GM12878 (cell line): ENCODE measurements at regions not wholly inside any gene's neighbourhood (a gene's known extent, or its start where the extent isn't known, plus 50 kb on each side); places are given as distances from the start of the nearest gene placed in this dataset.

Source experiments
- ATAC-seq: fragments of 200-7000 bp; cut with Tn5 transposase; 3 replicates; pipeline ENCODE4 v1.9.1; 2020; ENCODE audit warnings: mild to moderate bottlenecking, moderate library complexity
- BruUV-seq: library from RNA; stranded (reverse); fragments of 400-500 nt; replicated peaks from 2 replicates; lab custom pipeline; 2021; lab: Mats Ljungman, UMichigan
- CTCF ChIA-PET: fragments of 300-600 bp; sonication (Branson Sonifier 250); formaldehyde crosslinking; extraction: SDS; loops from one replicate; lab custom pipeline; 2021; ENCODE audit warnings: inconsistent platforms; lab: Yijun Ruan, JAX
- POLR2A ChIA-PET: fragments of 350-600 bp; formaldehyde crosslinking; extraction: SDS; loops from one replicate; lab custom pipeline; 2021; ENCODE audit warnings: inconsistent platforms; lab: Charles Lee
- RAD21 ChIA-PET: fragments of 300-600 bp; sonication (Branson Sonifier 250); formaldehyde crosslinking; loops from one replicate; lab custom pipeline; 2023; ENCODE audit warnings: antibody characterized with exemption; ENCODE audit not compliant: unreplicated experiment; lab: Charles Lee
- SMC1A ChIA-PET: fragments of 300-600 bp; sonication (Branson Sonifier 250); formaldehyde crosslinking; loops from one replicate; lab custom pipeline; 2023; ENCODE audit not compliant: unreplicated experiment, uncharacterized antibody; lab: Charles Lee
- DNase-seq: peaks from one replicate; pipeline ENCODE4 v3.0.0-alpha.2; 2011; ENCODE audit warnings: low read depth, low spot score
- FAIRE-seq: peaks from 3 replicates; lab custom pipeline; 2011; peaks lifted over from hg19 to GRCh38; lab: Jason Lieb, UNC
- H2AFZ ChIP-seq: 2 replicates; pipeline ENCODE4 v1.6.0; 2011; ENCODE audit warnings: low read depth, low read length, control low read depth; ENCODE audit not compliant: control insufficient read depth
- H3K27ac ChIP-seq: 2 replicates; pipeline ENCODE4 v1.5.1; 2011; ENCODE audit warnings: control low read depth; ENCODE audit not compliant: control insufficient read depth, insufficient read depth
- H3K27me3 ChIP-seq, 2 experiments: replicated peaks in 1 of 2; 2 replicates each; pipeline versions ENCODE4 v1.6.0 to v1.6.1; 2011; ENCODE audit warnings: low read length in 1 of 2; ENCODE audit not compliant: control insufficient read depth in 2 of 2, insufficient read depth in 2 of 2
- H3K36me3 ChIP-seq, 2 experiments: 2 replicates each; pipeline ENCODE4 v1.5.1; 2011; ENCODE audit warnings: low read length in 1 of 2; ENCODE audit not compliant: control insufficient read depth in 2 of 2, insufficient read depth in 2 of 2
- H3K4me1 ChIP-seq: 2 replicates; pipeline ENCODE4 v1.6.1; 2011; ENCODE audit warnings: mild to moderate bottlenecking, low read length, moderate library complexity, mixed read lengths; ENCODE audit not compliant: control insufficient read depth, insufficient read depth
- H3K4me2 ChIP-seq: 2 replicates; pipeline ENCODE4 v1.6.0; 2011; ENCODE audit warnings: control low read depth; ENCODE audit not compliant: control insufficient read depth, insufficient read depth
- H3K4me3 ChIP-seq: fragments of 200-600 bp; sonication (generic); 2 replicates; pipeline ENCODE4 v1.5.1; 2016
- H3K79me2 ChIP-seq: 2 replicates; pipeline ENCODE4 v1.6.0; 2011; ENCODE audit warnings: low read length; ENCODE audit not compliant: control insufficient read depth, insufficient read depth
- H3K9ac ChIP-seq: 2 replicates; pipeline ENCODE4 v1.8.0; 2011; ENCODE audit warnings: low read length, control low read depth, mixed read lengths; ENCODE audit not compliant: control insufficient read depth, insufficient read depth
- H3K9me3 ChIP-seq: replicated peaks from 3 replicates; pipeline ENCODE4 v1.5.1; 2011; ENCODE audit warnings: mild to moderate bottlenecking, low read length; ENCODE audit not compliant: control insufficient read depth, insufficient read depth
- H4K20me1 ChIP-seq: 2 replicates; pipeline ENCODE4 v1.6.0; 2011; ENCODE audit not compliant: control insufficient read depth, insufficient read depth
- BRCA1 ChIP-seq: IDR thresholded peaks from 2 replicates; pipeline ENCODE4 v1.6.1; 2011; ENCODE audit warnings: low read depth, low read length, improper control_type of control experiment
- CBX3 ChIP-seq: fragments of 200-600 bp; sonication (generic); IDR thresholded peaks from 2 replicates; pipeline ENCODE4 v1.6.1; 2016; ENCODE audit warnings: low read depth, borderline replicate concordance
- EGR1 ChIP-seq, 2 experiments: IDR thresholded peaks; 1 replicate in 1 of 2; 2 replicates in 1 of 2; pipeline ENCODE4 v1.6.1; 2011 to 2012; ENCODE audit warnings: low read depth in 2 of 2, low read length in 2 of 2, borderline replicate concordance in 1 of 2, mild to moderate bottlenecking in 1 of 2, moderate library complexity in 1 of 2
- ETV6 ChIP-seq, 2 experiments: fragments of 450-650 bp in 1 of 2; IDR thresholded peaks in 1 of 2; conservative IDR thresholded peaks in 1 of 2; 2 replicates each; pipeline ENCODE4 v1.6.1; 2014; ENCODE audit warnings: antibody characterized with exemption in 1 of 2, borderline replicate concordance in 1 of 2, low read depth in 1 of 2, mild to moderate bottlenecking in 1 of 2, moderate library complexity in 1 of 2
- HDAC2 ChIP-seq: fragments of 200-600 bp; sonication (generic); IDR thresholded peaks from 2 replicates; pipeline ENCODE4 v1.6.1; 2017
- NKRF ChIP-seq: fragments of 450-650 bp; conservative IDR thresholded peaks from 2 replicates; pipeline ENCODE4 v1.6.1; 2017; ENCODE audit warnings: mild to moderate bottlenecking, moderate library complexity
- PKNOX1 ChIP-seq: fragments of 450-650 bp; IDR thresholded peaks from 2 replicates; pipeline ENCODE4 v1.6.1; 2016; ENCODE audit warnings: mild to moderate bottlenecking
- PML ChIP-seq: IDR thresholded peaks from 2 replicates; pipeline ENCODE4 v1.6.1; 2012; ENCODE audit warnings: low read length, inconsistent platforms
- SKIL ChIP-seq: fragments of 450-650 bp; IDR thresholded peaks from 2 replicates; pipeline ENCODE4 v1.6.1; 2017; ENCODE audit warnings: mild to moderate bottlenecking, low read depth, inconsistent platforms; ENCODE audit not compliant: poor library complexity, severe bottlenecking
- SPI1 ChIP-seq: IDR thresholded peaks from 2 replicates; pipeline ENCODE4 v1.6.1; 2011; ENCODE audit warnings: low read depth, mild to moderate bottlenecking, low read length, moderate library complexity, borderline replicate concordance; ENCODE audit not compliant: insufficient read depth
- SREBF1 ChIP-seq: IDR thresholded peaks from 2 replicates; pipeline ENCODE4 v1.6.1; 2012; ENCODE audit warnings: mild to moderate bottlenecking, low read length
- SREBF2 ChIP-seq: IDR thresholded peaks from 2 replicates; pipeline ENCODE4 v1.6.1; 2012; ENCODE audit warnings: mild to moderate bottlenecking, low read length
- TCF12 ChIP-seq: IDR thresholded peaks from 2 replicates; pipeline ENCODE4 v1.6.1; 2011; ENCODE audit warnings: low read depth, mild to moderate bottlenecking, low read length
- USF1 ChIP-seq: IDR thresholded peaks from 2 replicates; pipeline ENCODE4 v1.6.1; 2011; ENCODE audit warnings: borderline replicate concordance, low read depth, mild to moderate bottlenecking, moderate library complexity, mixed read lengths, low read length; ENCODE audit not compliant: insufficient read depth; ENCODE audit errors: extremely low read length
- YY1 ChIP-seq: IDR thresholded peaks from 2 replicates; pipeline ENCODE4 v1.6.1; 2011; ENCODE audit warnings: low read depth, mild to moderate bottlenecking, low read length
- ZBTB11 ChIP-seq: fragments of 450-650 bp; formaldehyde crosslinking; IDR thresholded peaks from 2 replicates; pipeline ENCODE4 v1.5.0; 2022; ENCODE audit warnings: mild to moderate bottlenecking, missing genetic modification characterization
- WGBS: methylation state at CpG from one replicate; pipeline ENCODE4 v1.1.6; 2016; ENCODE audit warnings: low lambda C conversion rate; ENCODE audit not compliant: insufficient replicate concordance, insufficient coverage; ENCODE audit errors: missing lambda C conversion rate; 5-methylcytosine and 5-hydroxymethylcytosine counted together
- in situ Hi-C: fragments of 300-500 bp; cut with MboI; formaldehyde crosslinking; loops from 9 replicates; pipeline ENCODE4 v1.14.3; 2018; ENCODE audit warnings: mixed read lengths
- intact Hi-C: fragments of 100-400 bp; cut with micrococcal nuclease; formaldehyde crosslinking; loops from one replicate; pipeline ENCODE4 v1.14.2; 2022; ENCODE audit not compliant: unreplicated experiment

GRCh38 chr11:25319127-25319526, 822.3 kb downstream of the LUZP2 start:
- H3K4me3 ChIP-seq: no peak overlapping the region
- ChIA-PET RAD21 (no interaction called here), CTCF (no interaction called here), SMC1A (no interaction called here), POLR2A (no interaction called here)
- no peaks in the 10 kb centered on the region for H3K9me3 ChIP-seq
- no peak overlapping the region for H3K9ac ChIP-seq
- BruUV-seq: no TSS peak
- WGBS: 12% methylated on average over 2 of the region's 2 CpGs
- intact Hi-C loops: no loop called here
- H2AFZ ChIP-seq: no peak overlapping the region
- H4K20me1 ChIP-seq: no peaks in the 10 kb centered on the region
- no peaks in the 10 kb centered on the region for H3K27me3 ChIP-seq
- DNase-seq (no peak), ATAC-seq (no peak), FAIRE-seq (no peak)
- H3K36me3 ChIP-seq: no peaks in the 10 kb centered on the region
- H3K4me1 ChIP-seq: no peaks in the 10 kb centered on the region
- no peak overlapping the region for H3K4me2 ChIP-seq
- H3K27ac ChIP-seq: no peak overlapping the region
- H3K79me2 ChIP-seq: no peaks in the 10 kb centered on the region
- in situ Hi-C loops: no loop called here
- no peak for TF ChIP-seq SPI1
- TF ChIP-seq SKIL: no peak
- TF ChIP-seq PML: no peak
- TF ChIP-seq EGR1 (IDR thresholded peaks at IDR 0.05; ENCODE audit: borderline replicate concordance in 1 of 2, low read depth in 2 of 2, low read length in 2 of 2): no peak
- TF ChIP-seq SREBF2: no peak
- no peak for TF ChIP-seq NKRF
- TF ChIP-seq ETV6 (conservative IDR thresholded peaks at IDR 0.05 in 1 of 2, IDR thresholded peaks at IDR 0.05 in 1 of 2; ENCODE audit: borderline replicate concordance in 1 of 2, low read depth in 1 of 2): no peak
- TF ChIP-seq YY1: no peak
- no peak for TF ChIP-seq USF1
- TF ChIP-seq CBX3: no peak
- no peak for TF ChIP-seq PKNOX1
- TF ChIP-seq TCF12: no peak
- no peak for TF ChIP-seq ZBTB11 (CRISPR knock-in tag)
- no peak for TF ChIP-seq BRCA1
- no peak for TF ChIP-seq SREBF1
- no peak for TF ChIP-seq HDAC2
